H1 (cell line): ENCODE measurements at regions not wholly inside any gene's neighbourhood (a gene's known extent, or its start where the extent isn't known, plus 50 kb on each side); places are given as distances from the start of the nearest gene placed in this dataset.

ENCODE experiments used
- CTCF ChIP-seq, 3 experiments: IDR thresholded peaks; 1 replicate in 2 of 3; 2 replicates in 1 of 3; pipeline versions ENCODE4 v1.5.1 to v1.6.1; 2011; ENCODE audit warnings: low read length in 3 of 3, mild to moderate bottlenecking in 3 of 3, inconsistent platforms in 2 of 3, low read depth in 1 of 3, moderate library complexity in 1 of 3; ENCODE audit not compliant: insufficient read depth in 1 of 3; ENCODE audit errors: control extremely low read depth in 1 of 3
- EZH2 ChIP-seq: fragments of 200-600 bp; sonication (generic); IDR thresholded peaks from 2 replicates; pipeline ENCODE4 v1.7.1; 2012; ENCODE audit warnings: low read depth, mild to moderate bottlenecking, moderate library complexity, low read length, inconsistent platforms; ENCODE audit not compliant: severe bottlenecking
- GABPA ChIP-seq: IDR thresholded peaks from 2 replicates; pipeline ENCODE4 v1.6.1; 2011; ENCODE audit warnings: mild to moderate bottlenecking, low read length, moderate library complexity, borderline replicate concordance; ENCODE audit not compliant: insufficient read depth
- HDAC6 ChIP-seq: IDR thresholded peaks from one replicate; pipeline ENCODE4 v1.7.1; 2012; ENCODE audit warnings: low read depth, mild to moderate bottlenecking, inconsistent platforms, low read length, moderate library complexity
- JUN ChIP-seq: IDR thresholded peaks from 2 replicates; pipeline ENCODE4 v1.6.1; 2011; ENCODE audit warnings: low read depth, mild to moderate bottlenecking, improper control_type of control experiment, low read length
- JUND ChIP-seq: IDR thresholded peaks from 2 replicates; pipeline ENCODE4 v1.6.1; 2011; ENCODE audit warnings: mild to moderate bottlenecking, improper control_type of control experiment, low read length
- KDM5A ChIP-seq: fragments of 200-600 bp; IDR thresholded peaks from 2 replicates; pipeline ENCODE4 v1.7.1; 2012; ENCODE audit warnings: mild to moderate bottlenecking, low read length, inconsistent platforms, mixed read lengths
- POLR2AphosphoS5 ChIP-seq: IDR thresholded peaks from 2 replicates; pipeline ENCODE4 v1.6.1; 2011; ENCODE audit warnings: low read depth, low read length
- SRF ChIP-seq: IDR thresholded peaks from 2 replicates; pipeline ENCODE4 v1.6.1; 2011; ENCODE audit warnings: mild to moderate bottlenecking, low read depth, low read length, moderate library complexity
- ZNF274 ChIP-seq: IDR thresholded peaks from 2 replicates; pipeline ENCODE4 v1.7.0; 2012; ENCODE audit warnings: low read length, borderline replicate concordance; ENCODE audit errors: extremely low read depth

- TF ChIP-seq CTCF (IDR thresholded peaks at IDR 0.05; ENCODE audit: control extremely low read depth in 1 of 3, insufficient read depth in 1 of 3, low read depth in 1 of 3, low read length in 3 of 3) (no peak), POLR2AphosphoS5 (no peak), JUND (no peak), JUN (no peak), KDM5A (no peak), SRF (no peak), EZH2 (no peak), GABPA (no peak), HDAC6 (no peak), ZNF274 (no peak)
These were observed 1400.4 kb downstream of the SUCLG1 start for GRCh38 chr2:83058683-83059082.
